A673 (cell line): ENCODE measurements at regions not wholly inside any gene's neighbourhood (a gene's known extent, or its start where the extent isn't known, plus 50 kb on each side); places are given as distances from the start of the nearest gene placed in this dataset.
"Not testable (repeated sequence)": the region's sequence is repeated elsewhere in the genome, so short reads cannot be mapped to it uniquely, and the experiment has no call there.

Experiments
- BruUV-seq: library from RNA; stranded (reverse); fragments of 400-500 nt; replicated peaks from 2 replicates; lab custom pipeline; 2021; lab: Mats Ljungman, UMichigan
- CTCF ChIA-PET: fragments of 300-600 bp; sonication (Branson Sonifier 250); formaldehyde crosslinking; loops from one replicate; lab custom pipeline; 2022; ENCODE audit warnings: antibody characterized with exemption; lab: Charles Lee
- POLR2A ChIA-PET: fragments of 300-600 bp; sonication (Branson Sonifier 250); formaldehyde crosslinking; loops from one replicate; lab custom pipeline; 2022; ENCODE audit warnings: antibody characterized with exemption; ENCODE audit not compliant: low non-redundant PET; lab: Charles Lee
- DNase-seq: peaks from one replicate; pipeline ENCODE4 v3.0.0-alpha.2; 2015; ENCODE audit warnings: low spot score
- H3K27ac ChIP-seq: fragments of 200-600 bp; sonication (generic); 2 replicates; pipeline ENCODE4 v1.5.1; 2016; ENCODE audit warnings: mixed run types, low read depth, mild to moderate bottlenecking, mixed read lengths, antibody characterized with exemption, low read length; ENCODE audit not compliant: poor library complexity, severe bottlenecking
- H3K27me3 ChIP-seq: fragments of 200-600 bp; sonication (generic); replicated peaks from 2 replicates; pipeline ENCODE4 v1.6.1; 2017; ENCODE audit warnings: mixed run types, low read depth, mild to moderate bottlenecking, mixed read lengths, antibody characterized with exemption, low read length; ENCODE audit not compliant: insufficient read depth, poor library complexity
- H3K36me3 ChIP-seq: fragments of 200-600 bp; sonication (generic); 2 replicates; pipeline ENCODE4 v1.6.1; 2016; ENCODE audit warnings: mixed run types, mild to moderate bottlenecking, mixed read lengths, antibody characterized with exemption, low read length; ENCODE audit not compliant: insufficient read depth, poor library complexity, severe bottlenecking
- H3K4me1 ChIP-seq: fragments of 200-600 bp; sonication (generic); 2 replicates; pipeline ENCODE4 v1.6.1; 2017; ENCODE audit warnings: mixed run types, mild to moderate bottlenecking, mixed read lengths, antibody characterized with exemption, low read length; ENCODE audit not compliant: insufficient read depth, poor library complexity, severe bottlenecking
- H3K4me3 ChIP-seq: fragments of 200-600 bp; sonication (generic); 2 replicates; pipeline ENCODE4 v1.5.1; 2016; ENCODE audit warnings: low read depth, mixed run types, mild to moderate bottlenecking, mixed read lengths, low read length; ENCODE audit not compliant: poor library complexity, severe bottlenecking
- H3K9me3 ChIP-seq: fragments of 200-600 bp; sonication (generic); 2 replicates; pipeline ENCODE4 v1.6.1; 2016; ENCODE audit warnings: mixed run types, low read depth, mild to moderate bottlenecking, mixed read lengths, antibody characterized with exemption, low read length; ENCODE audit not compliant: poor library complexity, severe bottlenecking
- CTCF ChIP-seq: fragments of 300-800, 200-600 bp; sonication (generic); conservative IDR thresholded peaks from 2 replicates; pipeline ENCODE4 v1.5.1; 2017; ENCODE audit warnings: low read depth, mild to moderate bottlenecking, antibody characterized with exemption, low read length, moderate library complexity, mixed read lengths
- EZH2 ChIP-seq: fragments of 200-600 bp; sonication (generic); IDR thresholded peaks from 2 replicates; pipeline ENCODE4 v1.6.1; 2017; ENCODE audit warnings: borderline replicate concordance, low read depth, mild to moderate bottlenecking, mixed read lengths, antibody characterized with exemption, low read length; ENCODE audit not compliant: poor library complexity, severe bottlenecking
- intact Hi-C: fragments of 100-400 bp; cut with micrococcal nuclease; formaldehyde crosslinking; loops from one replicate; pipeline ENCODE4 v1.10.0; 2022; ENCODE audit not compliant: unreplicated experiment

- Histone ChIP-seq H3K27me3 (no peaks in the 10 kb centered on the region), H3K4me3 (no peak overlapping the region), H3K36me3 (no peaks in the 10 kb centered on the region), H3K9me3 (no peaks in the 10 kb centered on the region), H3K27ac (no peak overlapping the region), H3K4me1 (no peaks in the 10 kb centered on the region)
- ChIA-PET POLR2A (no interaction called here), CTCF (no interaction called here)
- intact Hi-C loops, result no loop called here
- TF ChIP-seq CTCF (no peak), EZH2 (no peak)
- no TSS peak for BruUV-seq
- DNase-seq, result no peak
Observed at GRCh38 chr6:4208158-4208557, 72.8 kb upstream of the ECI2 start.

GRCh38 chr6:4203642-4204417 is 68.5 kb upstream of the ECI2 start:
- BruUV-seq, DNase-seq, H3K9me3 ChIP-seq, H3K27ac ChIP-seq, intact Hi-C loops, H3K4me3 ChIP-seq, H3K36me3 ChIP-seq, CTCF ChIA-PET, POLR2A ChIA-PET, H3K4me1 ChIP-seq, H3K27me3 ChIP-seq: not testable (repeated sequence)

GRCh38 chr6:4192627-4193026 is 57.3 kb upstream of the ECI2 start:
- ChIA-PET CTCF (no interaction called here), POLR2A (no interaction called here)
- TF ChIP-seq CTCF (no peak), EZH2 (no peak)
- Histone ChIP-seq H3K4me3 (no peak overlapping the region), H3K4me1 (no peaks in the 10 kb centered on the region), H3K27ac (no peak overlapping the region), H3K36me3 (no peaks in the 10 kb centered on the region), H3K27me3 (no peaks in the 10 kb centered on the region), H3K9me3 (no peaks in the 10 kb centered on the region)
- intact Hi-C loops, result no loop called here
- no TSS peak for BruUV-seq
- DNase-seq, result no peak

- POLR2A ChIA-PET, result no interaction called here
- H3K36me3 ChIP-seq, result no peaks in the 10 kb centered on the region
- no peak overlapping the region for H3K4me3 ChIP-seq
- CTCF ChIA-PET, result no interaction called here
- H3K9me3 ChIP-seq, result no peaks in the 10 kb centered on the region
- intact Hi-C loops, result no loop called here
- H3K27me3 ChIP-seq, result no peaks in the 10 kb centered on the region
- no peak overlapping the region for H3K27ac ChIP-seq
- TF ChIP-seq EZH2 (no peak), CTCF (no peak)
- no peak for DNase-seq
- no peaks in the 10 kb centered on the region for H3K4me1 ChIP-seq
- BruUV-seq, result no TSS peak
Observed at GRCh38 chr6:4192173-4192572, 56.8 kb upstream of the ECI2 start.
